GM12878 (cell line): ENCODE measurements at regions not wholly inside any gene's neighbourhood (a gene's known extent, or its start where the extent isn't known, plus 50 kb on each side); places are given as distances from the start of the nearest gene placed in this dataset.
"Not testable (repeated sequence)": the region's sequence is repeated elsewhere in the genome, so short reads cannot be mapped to it uniquely, and the experiment has no call there.

Experiments
- ATAC-seq: fragments of 200-7000 bp; cut with Tn5 transposase; 3 replicates; pipeline ENCODE4 v1.9.1; 2020; ENCODE audit warnings: mild to moderate bottlenecking, moderate library complexity
- BruUV-seq: library from RNA; stranded (reverse); fragments of 400-500 nt; replicated peaks from 2 replicates; lab custom pipeline; 2021; lab: Mats Ljungman, UMichigan
- CTCF ChIA-PET: fragments of 300-600 bp; sonication (Branson Sonifier 250); formaldehyde crosslinking; extraction: SDS; loops from one replicate; lab custom pipeline; 2021; ENCODE audit warnings: inconsistent platforms; lab: Yijun Ruan, JAX
- POLR2A ChIA-PET: fragments of 350-600 bp; formaldehyde crosslinking; extraction: SDS; loops from one replicate; lab custom pipeline; 2021; ENCODE audit warnings: inconsistent platforms; lab: Charles Lee
- RAD21 ChIA-PET: fragments of 300-600 bp; sonication (Branson Sonifier 250); formaldehyde crosslinking; loops from one replicate; lab custom pipeline; 2023; ENCODE audit warnings: antibody characterized with exemption; ENCODE audit not compliant: unreplicated experiment; lab: Charles Lee
- SMC1A ChIA-PET: fragments of 300-600 bp; sonication (Branson Sonifier 250); formaldehyde crosslinking; loops from one replicate; lab custom pipeline; 2023; ENCODE audit not compliant: unreplicated experiment, uncharacterized antibody; lab: Charles Lee
- DNase-seq: peaks from one replicate; pipeline ENCODE4 v3.0.0-alpha.2; 2011; ENCODE audit warnings: low read depth, low spot score
- FAIRE-seq: peaks from 3 replicates; lab custom pipeline; 2011; peaks lifted over from hg19 to GRCh38; lab: Jason Lieb, UNC
- H2AFZ ChIP-seq: 2 replicates; pipeline ENCODE4 v1.6.0; 2011; ENCODE audit warnings: low read depth, low read length, control low read depth; ENCODE audit not compliant: control insufficient read depth
- H3K27ac ChIP-seq: 2 replicates; pipeline ENCODE4 v1.5.1; 2011; ENCODE audit warnings: control low read depth; ENCODE audit not compliant: control insufficient read depth, insufficient read depth
- H3K27me3 ChIP-seq, 2 experiments: replicated peaks in 1 of 2; 2 replicates each; pipeline versions ENCODE4 v1.6.0 to v1.6.1; 2011; ENCODE audit warnings: low read length in 1 of 2; ENCODE audit not compliant: control insufficient read depth in 2 of 2, insufficient read depth in 2 of 2
- H3K36me3 ChIP-seq, 2 experiments: 2 replicates each; pipeline ENCODE4 v1.5.1; 2011; ENCODE audit warnings: low read length in 1 of 2; ENCODE audit not compliant: control insufficient read depth in 2 of 2, insufficient read depth in 2 of 2
- H3K4me1 ChIP-seq: 2 replicates; pipeline ENCODE4 v1.6.1; 2011; ENCODE audit warnings: mild to moderate bottlenecking, low read length, moderate library complexity, mixed read lengths; ENCODE audit not compliant: control insufficient read depth, insufficient read depth
- H3K4me2 ChIP-seq: 2 replicates; pipeline ENCODE4 v1.6.0; 2011; ENCODE audit warnings: control low read depth; ENCODE audit not compliant: control insufficient read depth, insufficient read depth
- H3K4me3 ChIP-seq: fragments of 200-600 bp; sonication (generic); 2 replicates; pipeline ENCODE4 v1.5.1; 2016
- H3K79me2 ChIP-seq: 2 replicates; pipeline ENCODE4 v1.6.0; 2011; ENCODE audit warnings: low read length; ENCODE audit not compliant: control insufficient read depth, insufficient read depth
- H3K9ac ChIP-seq: 2 replicates; pipeline ENCODE4 v1.8.0; 2011; ENCODE audit warnings: low read length, control low read depth, mixed read lengths; ENCODE audit not compliant: control insufficient read depth, insufficient read depth
- H3K9me3 ChIP-seq: replicated peaks from 3 replicates; pipeline ENCODE4 v1.5.1; 2011; ENCODE audit warnings: mild to moderate bottlenecking, low read length; ENCODE audit not compliant: control insufficient read depth, insufficient read depth
- H4K20me1 ChIP-seq: 2 replicates; pipeline ENCODE4 v1.6.0; 2011; ENCODE audit not compliant: control insufficient read depth, insufficient read depth
- WGBS: methylation state at CpG from one replicate; pipeline ENCODE4 v1.1.6; 2016; ENCODE audit warnings: low lambda C conversion rate; ENCODE audit not compliant: insufficient replicate concordance, insufficient coverage; ENCODE audit errors: missing lambda C conversion rate; 5-methylcytosine and 5-hydroxymethylcytosine counted together
- in situ Hi-C: fragments of 300-500 bp; cut with MboI; formaldehyde crosslinking; loops from 9 replicates; pipeline ENCODE4 v1.14.3; 2018; ENCODE audit warnings: mixed read lengths
- intact Hi-C: fragments of 100-400 bp; cut with micrococcal nuclease; formaldehyde crosslinking; loops from one replicate; pipeline ENCODE4 v1.14.2; 2022; ENCODE audit not compliant: unreplicated experiment

DNA sequence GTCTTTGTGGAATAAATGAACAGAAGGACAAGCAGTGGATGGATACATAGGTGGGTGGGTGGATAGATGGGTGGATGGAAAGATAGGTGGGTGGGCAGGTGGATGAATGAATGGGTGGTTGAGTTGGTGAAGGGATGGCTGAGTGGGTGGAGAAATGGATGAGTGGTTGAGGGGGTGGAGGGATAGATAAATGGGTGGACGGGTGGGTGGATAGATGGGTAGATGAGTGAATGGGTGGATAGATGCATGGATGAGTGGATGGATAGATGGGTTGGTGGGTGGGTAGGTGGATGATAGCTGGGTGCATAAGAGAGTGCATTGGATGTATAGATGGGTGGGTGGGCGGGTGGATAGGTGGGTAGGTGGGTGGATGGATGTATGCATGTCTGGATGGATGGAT, 63.5 kb downstream of the UNC93B1 start:
- H3K9me3 ChIP-seq, POLR2A ChIA-PET, CTCF ChIA-PET, intact Hi-C loops, H3K4me2 ChIP-seq, H3K4me1 ChIP-seq, H3K27ac ChIP-seq, FAIRE-seq, in situ Hi-C loops, BruUV-seq, H3K4me3 ChIP-seq, SMC1A ChIA-PET, ATAC-seq, H3K9ac ChIP-seq, H3K27me3 ChIP-seq, DNase-seq, H2AFZ ChIP-seq, H3K79me2 ChIP-seq, H4K20me1 ChIP-seq, H3K36me3 ChIP-seq, RAD21 ChIA-PET: not testable (repeated sequence)
- 0% methylated on average over 2 of the region's 2 CpGs for WGBS

DNA sequence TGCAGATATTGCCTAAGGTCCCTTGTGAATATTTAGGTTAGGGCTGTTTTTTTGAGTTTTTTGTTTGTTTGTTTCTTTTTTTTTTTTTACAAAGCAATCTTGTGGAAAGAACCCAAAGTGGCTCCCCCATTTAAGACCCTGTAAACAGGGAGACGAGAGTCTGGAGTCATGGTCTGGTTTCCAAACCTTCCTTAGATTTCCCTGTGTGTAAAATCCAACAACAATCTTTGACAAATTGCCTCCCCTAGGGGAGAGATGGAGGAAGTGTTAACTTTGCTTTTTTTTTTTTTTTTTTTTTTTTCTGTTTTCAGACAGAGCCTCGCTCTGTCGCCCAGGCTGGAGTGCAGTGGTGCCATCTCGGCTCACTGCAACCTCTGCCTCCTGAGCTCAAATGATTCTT, 64.9 kb downstream of the UNC93B1 start:
- intact Hi-C loops, FAIRE-seq, H3K9ac ChIP-seq, SMC1A ChIA-PET, H2AFZ ChIP-seq, H3K4me1 ChIP-seq, H3K36me3 ChIP-seq, in situ Hi-C loops, H3K9me3 ChIP-seq, RAD21 ChIA-PET, ATAC-seq, H3K79me2 ChIP-seq, H4K20me1 ChIP-seq, POLR2A ChIA-PET, BruUV-seq, H3K4me3 ChIP-seq, H3K4me2 ChIP-seq, H3K27me3 ChIP-seq, H3K27ac ChIP-seq, DNase-seq: not testable (repeated sequence)
- CTCF ChIA-PET, result interaction anchor here (1.2 kb wide), 1 partner anchor 81 kb away, joined by 5 read pairs; no protein-coding TSS in a partner anchor
- WGBS, result 0% methylated on average over 1 of the region's 4 CpGs

DNA sequence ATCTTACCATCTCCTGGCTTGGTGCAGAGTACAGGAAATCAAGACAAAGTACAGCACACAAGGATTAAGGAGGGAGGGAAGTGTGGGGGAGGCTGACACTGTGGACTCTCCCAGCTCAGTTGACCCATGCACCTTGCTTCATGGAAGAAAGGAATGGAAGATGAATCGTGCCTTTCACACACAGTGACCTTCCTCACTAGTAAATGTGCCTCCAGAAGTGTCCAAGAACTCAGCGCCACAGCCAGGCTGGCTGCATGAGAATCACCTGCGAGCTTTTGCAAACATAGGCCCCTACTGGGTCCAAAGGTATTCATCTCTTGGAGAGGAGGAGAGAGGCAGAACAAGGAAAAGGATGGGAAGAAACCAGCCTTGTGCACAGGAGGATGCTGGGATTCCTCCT, 65.5 kb downstream of the UNC93B1 start:
- RAD21 ChIA-PET, H3K9ac ChIP-seq, FAIRE-seq, DNase-seq, H3K27me3 ChIP-seq, BruUV-seq, intact Hi-C loops, H3K4me3 ChIP-seq, H3K27ac ChIP-seq, H4K20me1 ChIP-seq, H3K9me3 ChIP-seq, H3K4me2 ChIP-seq, SMC1A ChIA-PET, H2AFZ ChIP-seq, H3K36me3 ChIP-seq, H3K79me2 ChIP-seq, POLR2A ChIA-PET, H3K4me1 ChIP-seq, in situ Hi-C loops, ATAC-seq: not testable (repeated sequence)
- CTCF ChIA-PET, result interaction anchor here (1.2 kb wide), 1 partner anchor 81 kb away, joined by 5 read pairs; no protein-coding TSS in a partner anchor
- 39% methylated on average over 3 of the region's 3 CpGs for WGBS

DNA sequence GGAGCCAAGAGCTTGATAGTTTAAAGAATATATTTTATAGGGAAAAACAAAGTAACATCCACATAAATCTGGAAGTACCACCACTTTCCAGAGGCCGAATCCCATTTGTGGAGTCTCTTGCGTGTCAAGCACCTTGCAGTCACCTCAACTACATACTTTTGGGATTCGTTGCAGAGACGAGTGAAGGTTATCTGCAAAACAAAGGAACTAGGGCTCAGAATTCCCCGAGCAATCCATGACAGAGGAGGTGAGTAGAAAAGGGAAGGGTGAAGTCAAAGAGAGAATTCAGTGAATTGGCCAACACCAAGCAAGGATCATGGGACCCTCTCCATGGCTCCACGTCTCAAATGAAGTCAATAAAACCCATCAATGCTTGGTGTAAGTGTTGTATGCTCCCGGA, 80.3 kb downstream of the UNC93B1 start:
- H3K9ac ChIP-seq, POLR2A ChIA-PET, RAD21 ChIA-PET, H3K4me2 ChIP-seq, SMC1A ChIA-PET, H3K36me3 ChIP-seq, H3K27ac ChIP-seq, ATAC-seq, FAIRE-seq, H3K27me3 ChIP-seq, H4K20me1 ChIP-seq, DNase-seq, H3K79me2 ChIP-seq, H3K9me3 ChIP-seq, H3K4me1 ChIP-seq, intact Hi-C loops, in situ Hi-C loops, BruUV-seq, CTCF ChIA-PET, H2AFZ ChIP-seq, H3K4me3 ChIP-seq: not testable (repeated sequence)
- WGBS, result 26% methylated on average over 7 of the region's 7 CpGs
